Astrocyte (in vitro differentiated cells and primary cell): ENCODE measurements at regions not wholly inside any gene's neighbourhood (a gene's known extent, or its start where the extent isn't known, plus 50 kb on each side); places are given as distances from the start of the nearest gene placed in this dataset.
"Not testable (repeated sequence)": the region's sequence is repeated elsewhere in the genome, so short reads cannot be mapped to it uniquely, and the experiment has no call there.

ENCODE experiments used
- DNase-seq: peaks from one replicate; pipeline ENCODE4 v3.0.0-alpha.2; 2010; ENCODE audit warnings: low read depth
- FAIRE-seq: peaks from 2 replicates; lab custom pipeline; 2011; peaks lifted over from hg19 to GRCh38; lab: Jason Lieb, UNC
- H2AFZ ChIP-seq: 2 replicates; pipeline ENCODE4 v1.6.0; 2012; ENCODE audit warnings: low read depth, low read length, inconsistent platforms
- H3K27ac ChIP-seq: 2 replicates; pipeline ENCODE4 v1.5.1; 2011; ENCODE audit warnings: low read depth, low read length, inconsistent platforms
- H3K27me3 ChIP-seq: 2 replicates; pipeline ENCODE4 v1.6.0; 2011; ENCODE audit warnings: low read length, inconsistent platforms; ENCODE audit not compliant: insufficient read depth
- H3K36me3 ChIP-seq: 2 replicates; pipeline ENCODE4 v1.5.1; 2011; ENCODE audit warnings: low read length, inconsistent platforms; ENCODE audit not compliant: insufficient read depth
- H3K4me1 ChIP-seq: 2 replicates; pipeline ENCODE4 v1.5.1; 2011; ENCODE audit warnings: low read length, inconsistent platforms; ENCODE audit not compliant: insufficient read depth
- H3K4me2 ChIP-seq: 2 replicates; pipeline ENCODE4 v1.6.0; 2012; ENCODE audit warnings: low read length, inconsistent platforms
- H3K4me3 ChIP-seq: 2 replicates; pipeline ENCODE4 v1.5.1; 2011; ENCODE audit warnings: low read depth, mild to moderate bottlenecking, low read length, inconsistent platforms; ENCODE audit not compliant: insufficient read depth
- H3K79me2 ChIP-seq: 2 replicates; pipeline ENCODE4 v1.6.0; 2012; ENCODE audit warnings: mild to moderate bottlenecking, low read length, inconsistent platforms; ENCODE audit not compliant: insufficient read depth
- H3K9ac ChIP-seq: 2 replicates; pipeline ENCODE4 v1.6.0; 2012; ENCODE audit warnings: mild to moderate bottlenecking, low read length, inconsistent platforms
- H3K9me3 ChIP-seq: 2 replicates; pipeline ENCODE4 v1.5.1; 2012; ENCODE audit warnings: low read depth, mild to moderate bottlenecking, low read length, inconsistent platforms; ENCODE audit not compliant: insufficient read depth
- H4K20me1 ChIP-seq: 2 replicates; pipeline ENCODE4 v1.6.0; 2012; ENCODE audit warnings: low read length, inconsistent platforms; ENCODE audit not compliant: insufficient read depth
- H3K27ac Mint-ChIP-seq: one replicate; pipeline ENCODE4 v1.8.0; 2021; ENCODE audit warnings: mild to moderate bottlenecking, mixed read lengths; ENCODE audit not compliant: unreplicated experiment
- H3K27me3 Mint-ChIP-seq: one replicate; pipeline ENCODE4 v1.8.0; 2021; ENCODE audit warnings: low read depth, mixed read lengths; ENCODE audit not compliant: unreplicated experiment
- H3K36me3 Mint-ChIP-seq: one replicate; pipeline ENCODE4 v1.8.0; 2021; ENCODE audit warnings: low read depth, mixed read lengths; ENCODE audit not compliant: unreplicated experiment
- H3K4me1 Mint-ChIP-seq: one replicate; pipeline ENCODE4 v1.8.0; 2021; ENCODE audit warnings: low read depth, mixed read lengths; ENCODE audit not compliant: unreplicated experiment
- H3K4me3 Mint-ChIP-seq: one replicate; pipeline ENCODE4 v1.8.0; 2021; ENCODE audit warnings: mild to moderate bottlenecking, moderate library complexity, mixed read lengths; ENCODE audit not compliant: unreplicated experiment
- H3K9me3 Mint-ChIP-seq: one replicate; pipeline ENCODE4 v1.8.0; 2021; ENCODE audit warnings: mild to moderate bottlenecking, mixed read lengths; ENCODE audit not compliant: unreplicated experiment
- CTCF ChIP-seq: IDR thresholded peaks from 2 replicates; pipeline ENCODE4 v1.5.1; 2011; ENCODE audit warnings: low read depth, mild to moderate bottlenecking, inconsistent platforms, low read length, moderate library complexity; ENCODE audit not compliant: insufficient read depth
- EZH2 ChIP-seq: IDR thresholded peaks from 2 replicates; pipeline ENCODE4 v1.6.1; 2012; ENCODE audit warnings: mild to moderate bottlenecking, low read length, inconsistent platforms; ENCODE audit not compliant: insufficient read depth

DNA sequence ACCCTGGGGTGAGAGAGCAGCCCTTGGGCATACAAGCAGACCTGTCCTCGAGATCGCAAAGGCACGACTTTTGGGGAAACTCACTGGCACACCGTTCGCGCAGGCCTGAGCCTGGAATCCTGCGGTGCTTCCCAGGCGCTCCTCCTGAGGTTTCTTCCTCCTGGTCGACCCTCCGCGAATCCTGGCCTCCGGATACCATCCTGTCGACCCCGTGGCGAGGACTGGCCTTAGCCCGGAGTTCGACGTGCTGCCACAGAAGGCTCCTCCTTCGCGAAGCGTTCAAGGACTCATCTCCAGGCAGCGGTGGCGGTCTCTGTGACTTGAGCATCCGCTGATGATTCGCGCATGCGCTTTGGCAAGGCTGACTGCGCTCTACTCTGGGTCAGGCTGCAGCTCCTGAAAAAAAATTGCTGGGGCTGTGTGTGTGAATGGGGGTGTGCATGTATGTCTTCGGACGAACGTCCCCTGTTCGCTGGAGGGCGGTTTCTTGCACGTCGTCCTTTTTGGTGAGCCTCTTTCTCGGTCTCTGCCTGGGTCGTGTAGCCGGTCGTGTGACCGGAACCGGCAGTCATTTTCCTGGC is 64.4 kb upstream of the ZNF527 start:
- no peaks in the 10 kb centered on the region for H4K20me1 ChIP-seq
- H3K27me3 ChIP-seq = no peaks in the 10 kb centered on the region
- no peak overlapping the region for H3K27ac ChIP-seq
- no peaks in the 10 kb centered on the region for H3K36me3 ChIP-seq
- no peaks in the 10 kb centered on the region for H3K4me1 Mint-ChIP-seq
- no peaks in the 10 kb centered on the region for H3K79me2 ChIP-seq
- H3K4me3 ChIP-seq = no peak overlapping the region
- H3K36me3 Mint-ChIP-seq = no peaks in the 10 kb centered on the region
- FAIRE-seq = no peak
- H2AFZ ChIP-seq = no peak overlapping the region
- no peak overlapping the region for H3K4me2 ChIP-seq
- no peak for TF ChIP-seq CTCF
- TF ChIP-seq EZH2 = no peak
- DNase-seq = no peak
- H3K27ac Mint-ChIP-seq = no peak overlapping the region
- H3K27me3 Mint-ChIP-seq = peaks cover 2% of the 10 kb centered on the region
- H3K4me1 ChIP-seq = no peaks in the 10 kb centered on the region
- peaks cover 12% of the 10 kb centered on the region for H3K9me3 Mint-ChIP-seq
- no peak overlapping the region for H3K9ac ChIP-seq
- H3K4me3 Mint-ChIP-seq = no peak overlapping the region
- H3K9me3 ChIP-seq = peaks cover 4% of the 10 kb centered on the region

DNA sequence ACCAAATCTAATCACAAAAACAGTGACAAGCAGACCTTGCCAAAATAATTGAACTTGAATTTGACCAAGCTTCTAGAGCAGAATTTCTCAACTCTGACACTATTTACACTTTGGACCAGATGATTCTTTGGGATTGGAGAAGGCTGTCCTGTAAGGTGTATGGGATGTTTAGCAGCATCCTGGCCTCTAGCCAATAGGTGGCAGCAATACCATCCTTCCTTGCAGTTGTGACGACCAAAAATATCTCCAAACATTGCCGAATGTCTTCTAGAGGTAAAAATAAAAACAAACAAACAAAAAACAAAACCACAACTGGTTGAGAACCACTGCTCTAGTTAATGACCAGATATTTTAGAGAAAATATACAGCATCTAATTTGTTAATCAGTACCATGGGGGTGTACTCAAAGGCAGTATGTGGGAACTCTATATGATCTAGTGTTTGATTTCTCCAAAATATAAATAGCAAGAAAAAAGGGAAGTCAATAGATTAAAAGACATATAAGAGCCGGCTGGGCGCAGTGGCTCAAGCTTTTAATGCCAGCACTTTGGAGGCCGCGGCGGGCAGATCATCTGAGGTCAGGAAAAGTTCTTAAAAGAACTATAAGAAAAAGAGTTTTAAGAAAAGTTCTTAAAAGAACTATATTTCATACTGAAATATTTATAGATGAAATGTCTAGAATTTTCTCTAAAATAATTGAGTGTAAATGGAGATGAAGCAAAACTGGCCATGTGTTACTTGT is 60.9 kb upstream of the ZNF527 start:
- Mint-ChIP-seq H3K4me3 (no peak overlapping the region), H3K9me3 (peaks cover 12% of the 10 kb centered on the region), H3K27me3 (peaks cover 8% of the 10 kb centered on the region), H3K4me1 (no peaks in the 10 kb centered on the region), H3K36me3 (no peaks in the 10 kb centered on the region), H3K27ac (no peak overlapping the region)
- Histone ChIP-seq H4K20me1 (no peaks in the 10 kb centered on the region), H3K79me2 (no peaks in the 10 kb centered on the region), H3K27me3 (no peaks in the 10 kb centered on the region), H3K36me3 (no peaks in the 10 kb centered on the region), H2AFZ (no peak overlapping the region), H3K4me3 (no peak overlapping the region), H3K9ac (no peak overlapping the region), H3K27ac (no peak overlapping the region), H3K9me3 (peaks cover 4% of the 10 kb centered on the region), H3K4me2 (no peak overlapping the region), H3K4me1 (no peaks in the 10 kb centered on the region)
- FAIRE-seq = no peak
- TF ChIP-seq EZH2 (no peak), CTCF (no peak)
- no peak for DNase-seq

DNA sequence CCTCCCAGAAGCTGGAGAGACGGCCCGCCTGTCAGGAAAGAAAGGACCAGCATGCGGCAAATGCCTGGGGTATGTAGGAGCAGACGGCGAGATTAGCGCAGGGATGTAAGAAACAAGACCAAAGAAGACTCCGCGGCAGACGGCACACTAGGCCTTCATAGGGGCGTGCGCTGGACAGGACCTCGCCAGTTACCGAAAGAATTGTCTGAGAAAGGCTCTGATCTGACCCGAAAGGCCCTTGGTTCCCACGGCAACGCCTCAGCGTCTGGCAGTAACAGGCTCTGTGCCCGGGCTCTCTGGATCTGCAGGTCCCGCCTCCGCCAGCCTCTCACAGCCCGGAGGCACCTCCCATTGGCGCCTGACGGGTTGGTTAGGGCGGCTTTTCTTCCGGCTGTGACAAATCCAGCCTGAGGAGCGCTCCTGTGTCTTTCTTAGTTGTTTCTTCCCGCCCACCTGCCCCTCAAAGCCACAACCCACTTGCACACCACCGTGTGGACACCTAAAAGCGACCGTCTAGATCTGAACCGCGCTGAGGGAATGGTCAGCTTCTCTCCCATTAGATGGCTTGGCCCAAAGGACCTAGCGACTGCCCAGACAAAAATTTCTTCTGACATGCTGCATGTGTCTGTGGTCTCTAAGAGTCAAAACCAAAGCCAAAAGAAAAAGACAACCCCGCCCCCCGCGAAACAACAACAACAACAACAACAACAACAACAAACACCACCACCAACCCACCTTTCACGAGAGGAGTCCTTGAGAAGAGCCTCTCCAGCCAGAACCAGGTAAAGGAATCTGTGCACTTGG is 58.2 kb upstream of the ZNF527 start:
- not testable (repeated sequence) for H3K9me3 ChIP-seq, H3K27me3 ChIP-seq, H3K27me3 Mint-ChIP-seq, H3K4me1 ChIP-seq, H3K27ac ChIP-seq, H4K20me1 ChIP-seq, H3K9ac ChIP-seq, H3K79me2 ChIP-seq, H3K36me3 ChIP-seq, H3K27ac Mint-ChIP-seq, FAIRE-seq, H3K4me1 Mint-ChIP-seq, H3K36me3 Mint-ChIP-seq
- peak overlapping the region; percentile 76 for H3K4me3 Mint-ChIP-seq
- Histone ChIP-seq H3K4me3 (peak overlapping the region; percentile 28), H3K4me2 (peak overlapping the region; percentile 78), H2AFZ (peak overlapping the region; percentile 83)
- DNase-seq = peak; percentile 58
- peaks cover 10% of the 10 kb centered on the region for H3K9me3 Mint-ChIP-seq
